H1 (cell line): ENCODE measurements at regions not wholly inside any gene's neighbourhood (a gene's known extent, or its start where the extent isn't known, plus 50 kb on each side); places are given as distances from the start of the nearest gene placed in this dataset.

Experiments used
- ATF3 ChIP-seq: IDR thresholded peaks from 2 replicates; pipeline ENCODE4 v1.6.1; 2011; ENCODE audit warnings: low read depth, mild to moderate bottlenecking, low read length; ENCODE audit not compliant: insufficient read depth
- CBX8 ChIP-seq: fragments of 300-800, 300-1000 bp; sonication (generic); IDR thresholded peaks from 2 replicates; pipeline ENCODE4 v1.7.1; 2016; ENCODE audit warnings: low read depth, low read length, borderline replicate concordance
- MAFK ChIP-seq: IDR thresholded peaks from 2 replicates; pipeline ENCODE4 v1.6.1; 2012; ENCODE audit warnings: low read depth, mild to moderate bottlenecking, improper control_type of control experiment, low read length
- POU5F1 ChIP-seq: IDR thresholded peaks from 2 replicates; pipeline ENCODE4 v1.6.1; 2011; ENCODE audit warnings: low read depth, mild to moderate bottlenecking, low read length, moderate library complexity

- TF ChIP-seq MAFK: no peak
- no peak for TF ChIP-seq ATF3
- TF ChIP-seq CBX8: no peak
- TF ChIP-seq POU5F1: no peak
Measured at GRCh38 chr4:180636696-180637404, 1606.4 kb upstream of the TENM3 start (continued).
